NCI-H510A treated with DMSO at 0.1 percent for 48 hours (cell line): ENCODE measurements at regions not wholly inside any gene's neighbourhood (a gene's known extent, or its start where the extent isn't known, plus 50 kb on each side); places are given as distances from the start of the nearest gene placed in this dataset.
A peak's percentile ranks its signal among the peaks of the same experiment; 100 is the strongest.

Source experiments
- DNase-seq: peaks from one replicate; lab custom pipeline; 2025; lab: John Stamatoyannopoulos, UW

DNA sequence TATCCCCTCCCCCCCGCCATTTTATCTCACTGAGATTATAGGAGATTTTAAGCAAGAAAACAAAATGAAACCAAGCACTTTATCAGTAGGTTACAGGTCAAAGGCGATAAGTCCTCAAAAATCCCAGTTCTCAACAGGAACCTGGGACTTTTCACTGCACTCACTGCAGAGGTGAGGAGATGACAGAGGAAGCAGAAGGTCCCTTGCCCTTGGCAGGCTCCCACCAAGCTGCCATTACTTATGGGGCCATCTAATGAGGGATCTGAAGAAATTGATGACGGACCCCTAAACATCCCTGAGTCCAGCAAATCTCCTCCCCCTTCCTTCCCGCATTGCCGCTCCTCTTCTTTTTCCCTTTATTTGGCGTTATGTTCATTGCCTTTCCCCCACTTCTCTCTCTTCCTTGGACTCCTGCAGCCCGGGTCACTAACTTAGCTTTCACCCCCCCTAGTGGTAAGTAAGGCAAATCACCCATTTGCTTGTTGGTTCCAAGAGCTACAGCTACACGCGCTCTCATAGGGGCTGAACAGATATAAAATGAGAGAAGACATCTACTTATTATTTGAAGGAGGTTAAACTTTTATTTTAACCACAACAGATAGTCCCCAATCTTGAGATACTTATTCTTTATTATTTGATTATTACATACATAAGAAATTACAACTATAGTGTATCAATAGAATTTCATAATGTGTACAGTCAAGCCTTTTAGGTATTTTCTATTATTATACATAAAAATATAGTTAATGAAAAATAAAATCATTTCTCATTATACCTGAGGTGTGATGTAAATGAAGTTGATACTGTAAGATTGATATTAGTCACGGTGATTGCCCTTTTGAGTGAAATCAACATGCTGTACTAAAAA is 52.0 kb upstream of the ARGLU1 start:
- peak; percentile 80 for DNase-seq
